Neural cell (in vitro differentiated cells): ENCODE measurements at regions not wholly inside any gene's neighbourhood (a gene's known extent, or its start where the extent isn't known, plus 50 kb on each side); places are given as distances from the start of the nearest gene placed in this dataset.

Experiments used
- H2AFZ ChIP-seq: fragments of 200-600, 300-800 bp; sonication (generic), shearing (Covaris generic); 2 replicates; pipeline ENCODE4 v1.6.0; 2014; ENCODE audit warnings: low read depth, mild to moderate bottlenecking, antibody characterized with exemption, low read length, moderate library complexity
- H3F3A ChIP-seq: fragments of 200-600 bp; shearing (Covaris generic); 2 replicates; pipeline ENCODE4 v1.6.1; 2016; ENCODE audit warnings: mild to moderate bottlenecking, moderate library complexity, mixed read lengths, antibody characterized with exemption, low read length; ENCODE audit not compliant: insufficient read depth, poor library complexity, severe bottlenecking
- H3K27ac ChIP-seq: fragments of 200-600, 300-800 bp; sonication (generic), shearing (Covaris generic); 2 replicates; pipeline ENCODE4 v1.5.1; 2014; ENCODE audit warnings: mild to moderate bottlenecking, low read length, moderate library complexity
- H3K27me3 ChIP-seq: fragments of 300-800, 200-600 bp; sonication (generic), shearing (Covaris generic); 2 replicates; pipeline ENCODE4 v1.6.0; 2014; ENCODE audit warnings: mild to moderate bottlenecking, low read depth, low read length, moderate library complexity; ENCODE audit not compliant: insufficient read depth
- H3K36me3 ChIP-seq: fragments of 300-800, 200-600 bp; sonication (generic), shearing (Covaris generic); 2 replicates; pipeline ENCODE4 v1.5.1; 2014; ENCODE audit warnings: mild to moderate bottlenecking, antibody characterized with exemption, low read length, moderate library complexity; ENCODE audit not compliant: insufficient read depth
- H3K4me2 ChIP-seq: fragments of 300-800, 200-600 bp; sonication (generic), shearing (Covaris generic); 2 replicates; pipeline ENCODE4 v1.6.0; 2014; ENCODE audit warnings: mild to moderate bottlenecking, low read length
- H3K4me3 ChIP-seq: fragments of 300-800, 200-600 bp; sonication (generic), shearing (Covaris generic); 2 replicates; pipeline ENCODE4 v1.5.1; 2014; ENCODE audit warnings: mild to moderate bottlenecking, low read length, moderate library complexity
- H3K79me2 ChIP-seq: fragments of 200-600 bp; shearing (Covaris generic); replicated peaks from 2 replicates; pipeline ENCODE4 v1.6.0; 2014; ENCODE audit warnings: mild to moderate bottlenecking, low read length, moderate library complexity; ENCODE audit not compliant: insufficient read depth
- H3K9ac ChIP-seq: fragments of 300-800, 200-600 bp; sonication (generic), shearing (Covaris generic); 2 replicates; pipeline ENCODE4 v1.6.1; 2016; ENCODE audit warnings: mild to moderate bottlenecking, low read length, mixed read lengths
- H3K9me2 ChIP-seq: fragments of 200-600 bp; shearing (Covaris generic); 2 replicates; pipeline ENCODE4 v1.6.1; 2016; ENCODE audit warnings: mild to moderate bottlenecking, low read length, mixed read lengths; ENCODE audit not compliant: insufficient read depth
- H3K9me3 ChIP-seq: fragments of 200-600, 300-800 bp; sonication (generic), shearing (Covaris generic); 2 replicates; pipeline ENCODE4 v1.6.1; 2016; ENCODE audit warnings: mild to moderate bottlenecking, mixed run types, low read length, moderate library complexity, mixed read lengths
- H4K20me1 ChIP-seq: fragments of 200-600 bp; shearing (Covaris generic); 2 replicates; pipeline ENCODE4 v1.6.1; 2016; ENCODE audit warnings: mild to moderate bottlenecking, mixed run types; ENCODE audit not compliant: insufficient read depth
- EP300 ChIP-seq: fragments of 450-650 bp; conservative IDR thresholded peaks from 2 replicates; pipeline ENCODE4 v1.6.1; 2014; ENCODE audit warnings: antibody characterized with exemption, mild to moderate bottlenecking, moderate library complexity; ENCODE audit not compliant: poor library complexity, severe bottlenecking
- EZH2 ChIP-seq: fragments of 200-600, 300-800 bp; shearing (Covaris generic), sonication (generic); IDR thresholded peaks from 2 replicates; pipeline ENCODE4 v1.6.1; 2014; ENCODE audit warnings: antibody characterized with exemption, low read length, borderline replicate concordance, mild to moderate bottlenecking; ENCODE audit not compliant: insufficient read depth, poor library complexity, severe bottlenecking
- MXI1 ChIP-seq: fragments of 450-650 bp; conservative IDR thresholded peaks from 2 replicates; pipeline ENCODE4 v1.6.1; 2014; ENCODE audit warnings: antibody characterized with exemption, mild to moderate bottlenecking; ENCODE audit not compliant: poor library complexity, severe bottlenecking
- POLR2AphosphoS5 ChIP-seq: IDR thresholded peaks from 2 replicates; pipeline ENCODE4 v1.6.1; 2012
- RAD21 ChIP-seq: fragments of 450-650 bp; conservative IDR thresholded peaks from 2 replicates; pipeline ENCODE4 v1.6.1; 2014; ENCODE audit warnings: antibody characterized with exemption, mild to moderate bottlenecking, moderate library complexity
- SMC3 ChIP-seq: fragments of 450-650 bp; conservative IDR thresholded peaks from 2 replicates; pipeline ENCODE4 v1.6.1; 2014; ENCODE audit warnings: antibody characterized with exemption, mild to moderate bottlenecking, moderate library complexity; ENCODE audit not compliant: poor library complexity
- TAF1 ChIP-seq: IDR thresholded peaks from 2 replicates; pipeline ENCODE4 v1.6.1; 2012; ENCODE audit warnings: low read depth
- TF ChIP-seq, protein P1 (sequence below): IDR thresholded peaks from 2 replicates; pipeline ENCODE4 v1.6.1; 2012; ENCODE audit warnings: borderline replicate concordance
- TF ChIP-seq, protein P2 (sequence below): fragments of 450-650 bp; IDR thresholded peaks from 2 replicates; pipeline ENCODE4 v1.5.1; 2014; ENCODE audit warnings: antibody characterized with exemption, mild to moderate bottlenecking, moderate library complexity; ENCODE audit not compliant: poor library complexity, severe bottlenecking

DNA sequence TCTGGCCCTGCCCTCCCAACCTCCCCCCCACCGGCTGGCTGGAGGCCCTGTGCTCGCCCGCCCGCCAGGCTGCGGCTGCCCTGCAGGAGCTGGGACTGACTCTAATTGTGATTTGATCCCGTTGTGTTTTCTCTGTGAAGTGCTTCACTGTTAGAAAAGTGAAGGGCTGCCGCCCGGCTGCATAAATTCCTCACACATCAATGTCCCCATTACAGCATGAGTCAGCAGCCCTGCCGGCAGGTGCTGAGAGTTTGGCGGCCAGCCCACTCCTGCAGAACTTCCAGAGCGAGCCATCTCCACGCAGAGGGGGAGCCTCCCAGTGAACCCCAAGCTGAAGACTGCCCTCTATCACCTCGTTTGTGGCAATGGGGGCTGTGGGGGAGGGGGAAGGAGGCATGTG, 137.9 kb downstream of the DLL1 start:
- Histone ChIP-seq H4K20me1 (no peaks in the 10 kb centered on the region), H3K4me2 (no peak overlapping the region), H2AFZ (no peak overlapping the region), H3K9me2 (no peaks in the 10 kb centered on the region), H3K79me2 (no peaks in the 10 kb centered on the region), H3K27me3 (no peaks in the 10 kb centered on the region), H3K4me3 (no peak overlapping the region), H3K36me3 (no peaks in the 10 kb centered on the region), H3F3A (no peaks in the 10 kb centered on the region), H3K27ac (no peak overlapping the region), H3K9ac (no peak overlapping the region), H3K9me3 (no peaks in the 10 kb centered on the region)
- TF ChIP-seq EZH2 (no peak), EP300 (peak; percentile 26), SMC3 (no peak), TAF1 (no peak), MXI1 (no peak), POLR2AphosphoS5 (peak; percentile 18), RAD21 (no peak)
- TF ChIP-seq, protein P1, sequence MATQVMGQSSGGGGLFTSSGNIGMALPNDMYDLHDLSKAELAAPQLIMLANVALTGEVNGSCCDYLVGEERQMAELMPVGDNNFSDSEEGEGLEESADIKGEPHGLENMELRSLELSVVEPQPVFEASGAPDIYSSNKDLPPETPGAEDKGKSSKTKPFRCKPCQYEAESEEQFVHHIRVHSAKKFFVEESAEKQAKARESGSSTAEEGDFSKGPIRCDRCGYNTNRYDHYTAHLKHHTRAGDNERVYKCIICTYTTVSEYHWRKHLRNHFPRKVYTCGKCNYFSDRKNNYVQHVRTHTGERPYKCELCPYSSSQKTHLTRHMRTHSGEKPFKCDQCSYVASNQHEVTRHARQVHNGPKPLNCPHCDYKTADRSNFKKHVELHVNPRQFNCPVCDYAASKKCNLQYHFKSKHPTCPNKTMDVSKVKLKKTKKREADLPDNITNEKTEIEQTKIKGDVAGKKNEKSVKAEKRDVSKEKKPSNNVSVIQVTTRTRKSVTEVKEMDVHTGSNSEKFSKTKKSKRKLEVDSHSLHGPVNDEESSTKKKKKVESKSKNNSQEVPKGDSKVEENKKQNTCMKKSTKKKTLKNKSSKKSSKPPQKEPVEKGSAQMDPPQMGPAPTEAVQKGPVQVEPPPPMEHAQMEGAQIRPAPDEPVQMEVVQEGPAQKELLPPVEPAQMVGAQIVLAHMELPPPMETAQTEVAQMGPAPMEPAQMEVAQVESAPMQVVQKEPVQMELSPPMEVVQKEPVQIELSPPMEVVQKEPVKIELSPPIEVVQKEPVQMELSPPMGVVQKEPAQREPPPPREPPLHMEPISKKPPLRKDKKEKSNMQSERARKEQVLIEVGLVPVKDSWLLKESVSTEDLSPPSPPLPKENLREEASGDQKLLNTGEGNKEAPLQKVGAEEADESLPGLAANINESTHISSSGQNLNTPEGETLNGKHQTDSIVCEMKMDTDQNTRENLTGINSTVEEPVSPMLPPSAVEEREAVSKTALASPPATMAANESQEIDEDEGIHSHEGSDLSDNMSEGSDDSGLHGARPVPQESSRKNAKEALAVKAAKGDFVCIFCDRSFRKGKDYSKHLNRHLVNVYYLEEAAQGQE, result no peak
- TF ChIP-seq, protein P2, sequence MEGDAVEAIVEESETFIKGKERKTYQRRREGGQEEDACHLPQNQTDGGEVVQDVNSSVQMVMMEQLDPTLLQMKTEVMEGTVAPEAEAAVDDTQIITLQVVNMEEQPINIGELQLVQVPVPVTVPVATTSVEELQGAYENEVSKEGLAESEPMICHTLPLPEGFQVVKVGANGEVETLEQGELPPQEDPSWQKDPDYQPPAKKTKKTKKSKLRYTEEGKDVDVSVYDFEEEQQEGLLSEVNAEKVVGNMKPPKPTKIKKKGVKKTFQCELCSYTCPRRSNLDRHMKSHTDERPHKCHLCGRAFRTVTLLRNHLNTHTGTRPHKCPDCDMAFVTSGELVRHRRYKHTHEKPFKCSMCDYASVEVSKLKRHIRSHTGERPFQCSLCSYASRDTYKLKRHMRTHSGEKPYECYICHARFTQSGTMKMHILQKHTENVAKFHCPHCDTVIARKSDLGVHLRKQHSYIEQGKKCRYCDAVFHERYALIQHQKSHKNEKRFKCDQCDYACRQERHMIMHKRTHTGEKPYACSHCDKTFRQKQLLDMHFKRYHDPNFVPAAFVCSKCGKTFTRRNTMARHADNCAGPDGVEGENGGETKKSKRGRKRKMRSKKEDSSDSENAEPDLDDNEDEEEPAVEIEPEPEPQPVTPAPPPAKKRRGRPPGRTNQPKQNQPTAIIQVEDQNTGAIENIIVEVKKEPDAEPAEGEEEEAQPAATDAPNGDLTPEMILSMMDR, result no peak

DNA sequence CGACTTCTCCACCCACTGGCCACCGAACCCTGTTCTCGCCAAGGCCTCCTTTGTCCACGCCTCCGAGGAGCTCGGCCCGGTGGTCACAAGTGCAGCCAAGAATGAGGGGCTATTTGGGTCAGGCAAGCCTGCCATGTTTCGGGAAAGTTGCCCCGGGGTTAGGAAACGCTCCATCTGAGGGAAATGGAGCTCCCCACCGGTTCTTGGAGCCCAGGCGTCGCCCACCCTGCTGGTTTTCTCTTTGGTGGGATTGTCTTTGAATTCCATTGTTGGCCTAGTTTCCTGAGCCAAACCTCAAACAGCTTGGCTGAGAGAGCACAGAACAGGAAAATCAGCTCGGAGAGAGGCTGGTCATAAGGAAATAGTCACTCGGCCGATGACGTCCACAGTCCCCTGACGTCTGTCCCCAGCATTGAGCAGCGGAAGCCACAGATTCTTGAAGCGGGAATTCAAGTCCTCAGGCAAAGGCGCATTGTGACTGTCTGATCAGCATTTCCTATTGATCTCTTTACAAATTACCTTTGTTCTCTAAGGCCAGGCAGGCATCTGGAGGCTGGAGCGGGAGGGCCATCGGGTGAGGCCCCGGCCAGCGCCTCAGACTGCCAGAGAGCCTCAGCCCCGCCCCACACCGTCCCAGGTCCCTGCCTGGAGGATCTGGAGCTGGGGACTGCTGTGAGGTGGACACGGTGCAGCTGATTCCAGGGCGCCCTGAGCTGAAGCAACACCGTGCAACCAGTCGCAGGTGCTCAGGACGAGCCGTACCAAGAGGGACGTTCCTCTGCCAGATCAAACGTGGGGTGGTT, 138.6 kb downstream of the DLL1 start:
- no peaks in the 10 kb centered on the region for H3K36me3 ChIP-seq
- H3K4me2 ChIP-seq, result no peak overlapping the region
- H3K4me3 ChIP-seq, result no peak overlapping the region
- TF ChIP-seq, protein P2, result no peak
- no peak for TF ChIP-seq MXI1
- TF ChIP-seq, protein P1, result no peak
- no peak for TF ChIP-seq SMC3
- TF ChIP-seq POLR2AphosphoS5, result no peak
- TF ChIP-seq RAD21, result no peak
- no peak for TF ChIP-seq EZH2
- TF ChIP-seq TAF1, result no peak
- TF ChIP-seq EP300, result no peak
- H2AFZ ChIP-seq, result no peak overlapping the region
- H3K9me3 ChIP-seq, result no peaks in the 10 kb centered on the region
- no peak overlapping the region for H3K27ac ChIP-seq
- no peaks in the 10 kb centered on the region for H3K79me2 ChIP-seq
- no peaks in the 10 kb centered on the region for H3F3A ChIP-seq
- no peak overlapping the region for H3K9ac ChIP-seq
- H4K20me1 ChIP-seq, result no peaks in the 10 kb centered on the region
- H3K27me3 ChIP-seq, result no peaks in the 10 kb centered on the region
- H3K9me2 ChIP-seq, result no peaks in the 10 kb centered on the region
